ENCODE measurements at regions not wholly inside any gene's neighbourhood (a gene's known extent, or its start where the extent isn't known, plus 50 kb on each side); places are given as distances from the start of the nearest gene placed in this dataset.

DNA sequence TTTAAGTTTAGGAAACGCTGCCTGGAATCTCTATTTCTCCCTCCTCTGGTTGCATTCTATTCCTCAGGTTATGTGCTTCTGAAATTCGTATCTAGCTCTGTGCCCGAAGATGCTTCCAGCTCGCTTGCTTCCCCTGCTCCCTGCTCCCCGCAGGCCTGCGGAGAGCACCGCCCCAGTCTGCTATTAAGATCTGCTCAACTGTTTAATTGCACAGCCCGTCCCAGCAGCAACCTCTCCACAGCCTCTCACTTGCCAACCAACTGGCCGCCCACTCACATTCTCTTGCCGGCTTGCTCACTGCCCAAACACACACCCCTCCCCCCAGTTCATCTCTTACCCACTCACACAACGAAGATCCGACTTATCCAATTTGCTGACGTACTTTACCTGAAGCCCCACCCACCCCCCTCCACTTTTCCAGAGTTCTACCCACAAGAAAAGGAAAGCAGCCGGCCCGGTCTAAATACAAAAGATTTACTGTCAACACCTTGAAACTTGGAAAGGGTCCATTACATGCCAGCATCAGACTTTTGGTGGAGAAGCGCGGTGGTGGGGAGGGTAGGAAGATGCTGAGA, 167.3 kb upstream of the KLF14 start:
- Histone ChIP-seq H3K27me3 (ENCODE audit: control insufficient read depth, insufficient read depth, low read length) (no peaks in the 10 kb centered on the region), H3K9me3 (replicated peaks; ENCODE audit: low read length) (no peaks in the 10 kb centered on the region), H3K36me3 (ENCODE audit: insufficient read depth, low read length) (peaks cover 90% of the 10 kb centered on the region), H3K4me2 (ENCODE audit: low read length) (peak overlapping the region; percentile 68), H3K4me1 (ENCODE audit: control insufficient read depth, insufficient read depth, low read length) (peaks cover 95% of the 10 kb centered on the region), H3K4me3 (ENCODE audit: low read length) (peak overlapping the region; percentile 38), H3K9ac (ENCODE audit: low read depth, low read length) (peak overlapping the region; percentile 79)

DNA sequence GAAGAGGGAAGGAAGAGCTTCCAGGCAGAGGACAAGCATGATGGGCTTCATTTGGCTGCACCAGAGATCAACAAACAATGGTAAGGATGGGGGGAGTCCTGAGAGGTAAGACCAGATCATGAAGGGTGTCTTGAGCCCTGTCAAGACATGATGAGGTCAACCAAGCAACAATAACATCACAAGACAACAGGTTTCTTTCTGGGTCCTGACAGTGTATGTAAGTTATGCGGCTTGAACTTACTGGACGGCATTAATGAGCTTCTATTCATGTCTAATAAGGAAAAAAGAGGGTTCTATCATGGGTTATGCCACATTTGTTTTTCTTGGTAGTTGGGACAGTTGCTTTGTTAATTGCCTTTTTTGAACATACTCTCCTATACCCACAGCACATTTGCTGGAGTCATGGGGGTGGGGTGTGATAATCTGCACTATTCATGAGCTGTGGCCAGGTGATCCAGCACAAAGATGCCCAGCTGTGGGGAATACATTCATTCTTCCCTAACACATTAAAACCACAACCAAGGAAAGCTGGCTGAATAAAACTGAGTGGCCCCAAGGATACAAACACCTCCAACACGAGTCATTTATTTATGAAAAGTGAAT, 168.8 kb upstream of the KLF14 start:
- peak overlapping the region; percentile 68 for H3K4me2 ChIP-seq (ENCODE audit: low read length)
- H3K9ac ChIP-seq (ENCODE audit: low read depth, low read length) = peak overlapping the region; percentile 79
- H3K27me3 ChIP-seq (ENCODE audit: control insufficient read depth, insufficient read depth, low read length) = no peaks in the 10 kb centered on the region
- H3K36me3 ChIP-seq (ENCODE audit: insufficient read depth, low read length) = peaks cover 86% of the 10 kb centered on the region
- H3K4me1 ChIP-seq (ENCODE audit: control insufficient read depth, insufficient read depth, low read length) = peaks cover 86% of the 10 kb centered on the region
- peak overlapping the region; percentile 37 for H3K4me3 ChIP-seq (ENCODE audit: low read length)
- no peaks in the 10 kb centered on the region for H3K9me3 ChIP-seq (replicated peaks; ENCODE audit: low read length)

DNA sequence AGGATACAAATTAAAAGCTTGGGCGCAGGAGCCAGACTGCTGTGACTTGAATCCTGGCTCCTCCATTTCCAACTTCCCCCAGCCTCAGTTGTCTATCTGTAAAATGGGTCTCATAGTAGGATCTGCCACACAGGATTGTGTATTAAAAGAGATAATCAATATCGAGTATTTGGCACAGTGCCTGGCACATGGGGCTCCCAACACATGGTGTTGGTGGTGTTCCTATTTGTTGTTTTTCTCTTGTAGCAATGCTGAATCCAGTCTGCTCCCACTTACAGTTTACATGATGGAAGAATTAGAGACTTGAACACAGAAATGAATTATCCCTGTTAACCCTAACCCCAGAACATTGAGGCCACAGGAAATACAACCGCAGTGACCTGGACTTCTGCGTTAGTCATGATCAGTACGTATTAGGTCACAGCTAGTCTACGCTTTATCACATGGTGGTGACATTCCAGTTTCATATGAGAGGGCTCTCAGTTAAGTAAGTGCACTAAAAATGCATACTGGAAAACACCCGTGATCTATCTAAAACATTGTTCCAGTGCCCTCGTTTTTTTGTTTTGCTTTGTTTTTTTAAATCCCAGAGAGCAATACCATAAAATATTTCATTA, 169.5 kb upstream of the KLF14 start:
- peak overlapping the region; percentile 68 for H3K4me2 ChIP-seq (ENCODE audit: low read length)
- peak overlapping the region; percentile 37 for H3K4me3 ChIP-seq (ENCODE audit: low read length)
- H3K9ac ChIP-seq (ENCODE audit: low read depth, low read length) = peak overlapping the region; percentile 79
- peaks cover 82% of the 10 kb centered on the region for H3K4me1 ChIP-seq (ENCODE audit: control insufficient read depth, insufficient read depth, low read length)
- H3K36me3 ChIP-seq (ENCODE audit: insufficient read depth, low read length) = peaks cover 82% of the 10 kb centered on the region
- no peaks in the 10 kb centered on the region for H3K27me3 ChIP-seq (ENCODE audit: control insufficient read depth, insufficient read depth, low read length)
- H3K9me3 ChIP-seq (replicated peaks; ENCODE audit: low read length) = no peaks in the 10 kb centered on the region

DNA sequence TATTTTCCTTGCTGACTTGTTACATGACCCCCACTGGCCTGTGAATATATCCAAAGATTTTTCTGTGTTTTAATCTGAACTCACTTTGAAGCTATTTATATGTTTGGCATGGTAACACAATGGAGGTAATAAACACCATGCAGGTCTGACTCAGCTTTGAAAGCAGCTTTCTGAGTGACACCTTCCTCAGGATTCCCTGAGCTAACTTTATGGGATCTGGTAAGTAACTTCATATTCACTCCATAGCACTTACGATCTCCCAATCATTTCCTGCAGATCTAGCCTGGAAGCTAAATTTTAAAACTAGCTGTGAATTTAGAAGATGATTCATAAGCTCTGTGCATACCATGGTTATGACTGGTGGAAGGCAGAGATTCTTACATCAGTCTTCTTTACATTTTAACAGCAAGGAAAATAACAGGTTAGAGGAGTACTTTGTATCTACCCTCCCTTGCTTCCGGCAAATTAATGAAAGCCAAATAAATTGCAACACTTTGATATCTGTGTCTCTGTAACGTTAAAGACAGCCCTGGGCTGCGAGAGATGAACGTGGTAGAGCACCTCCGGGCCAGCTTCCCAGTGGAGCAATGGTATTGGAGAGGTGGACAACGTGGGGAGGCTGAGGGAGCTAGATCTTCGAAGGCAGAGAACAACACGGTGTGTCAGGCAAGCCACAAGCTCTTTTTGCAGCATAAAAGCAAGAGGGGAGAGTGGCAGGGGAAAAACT, 170.2 kb upstream of the KLF14 start:
- H3K4me2 ChIP-seq (ENCODE audit: low read length) = peak overlapping the region; percentile 68
- H3K27me3 ChIP-seq (ENCODE audit: control insufficient read depth, insufficient read depth, low read length) = no peaks in the 10 kb centered on the region
- H3K9ac ChIP-seq (ENCODE audit: low read depth, low read length) = peak overlapping the region; percentile 79
- peak overlapping the region; percentile 63 for H3K4me3 ChIP-seq (ENCODE audit: low read length)
- H3K4me1 ChIP-seq (ENCODE audit: control insufficient read depth, insufficient read depth, low read length) = peaks cover 81% of the 10 kb centered on the region
- H3K36me3 ChIP-seq (ENCODE audit: insufficient read depth, low read length) = peaks cover 82% of the 10 kb centered on the region
- no peaks in the 10 kb centered on the region for H3K9me3 ChIP-seq (replicated peaks; ENCODE audit: low read length)

DNA sequence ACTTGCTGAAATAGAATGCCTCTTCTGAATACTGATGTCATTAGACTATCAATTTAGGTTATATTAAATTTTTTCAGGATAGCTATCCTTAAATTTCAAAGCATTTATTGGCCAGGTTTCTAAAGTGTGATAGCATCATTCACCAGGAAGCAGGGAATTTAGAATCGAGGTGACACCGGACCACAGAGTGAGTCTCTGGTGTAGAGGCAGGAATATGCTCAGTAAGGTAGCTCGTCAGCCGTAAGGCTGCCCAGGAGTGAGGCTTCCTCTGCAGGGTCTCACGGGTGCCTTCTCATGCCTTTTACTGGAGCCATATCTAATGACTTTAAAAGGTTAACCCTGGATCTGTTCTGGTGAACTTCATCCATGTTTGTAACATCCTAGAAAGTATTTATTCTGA, 170.8 kb upstream of the KLF14 start:
- Histone ChIP-seq H3K4me1 (ENCODE audit: control insufficient read depth, insufficient read depth, low read length) (peaks cover 78% of the 10 kb centered on the region), H3K9ac (ENCODE audit: low read depth, low read length) (peak overlapping the region; percentile 79), H3K36me3 (ENCODE audit: insufficient read depth, low read length) (peaks cover 83% of the 10 kb centered on the region), H3K4me3 (ENCODE audit: low read length) (peak overlapping the region; percentile 63), H3K27me3 (ENCODE audit: control insufficient read depth, insufficient read depth, low read length) (no peaks in the 10 kb centered on the region), H3K9me3 (replicated peaks; ENCODE audit: low read length) (no peaks in the 10 kb centered on the region), H3K4me2 (ENCODE audit: low read length) (peak overlapping the region; percentile 68)

DNA sequence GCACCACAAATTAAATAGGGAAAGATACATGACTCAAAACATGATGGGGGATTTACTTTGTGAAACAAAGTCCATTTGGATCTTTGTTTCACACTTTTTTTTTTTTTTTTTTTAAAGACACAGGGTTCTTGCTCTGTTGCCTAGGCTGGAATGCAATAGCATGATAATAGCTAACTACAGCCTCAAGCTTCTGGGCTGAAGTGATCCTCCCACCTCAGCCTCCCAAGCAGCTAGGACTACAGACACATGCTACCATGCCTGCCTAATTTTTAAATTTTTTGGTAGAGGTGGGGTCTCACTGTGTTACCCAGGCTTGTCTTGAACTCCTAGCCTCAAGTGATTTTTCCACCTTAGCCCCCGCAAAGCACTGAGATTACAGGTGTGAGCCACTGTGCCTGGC, 172.6 kb upstream of the KLF14 start:
- no peaks in the 10 kb centered on the region for H3K27me3 ChIP-seq (ENCODE audit: control insufficient read depth, insufficient read depth, low read length)
- peaks cover 60% of the 10 kb centered on the region for H3K4me1 ChIP-seq (ENCODE audit: control insufficient read depth, insufficient read depth, low read length)
- H3K4me2 ChIP-seq (ENCODE audit: low read length) = peak overlapping the region; percentile 68
- peak overlapping the region; percentile 63 for H3K4me3 ChIP-seq (ENCODE audit: low read length)
- H3K36me3 ChIP-seq (ENCODE audit: insufficient read depth, low read length) = peaks cover 87% of the 10 kb centered on the region
- H3K9me3 ChIP-seq (replicated peaks; ENCODE audit: low read length) = no peaks in the 10 kb centered on the region
- H3K9ac ChIP-seq (ENCODE audit: low read depth, low read length) = peak overlapping the region; percentile 79

DNA sequence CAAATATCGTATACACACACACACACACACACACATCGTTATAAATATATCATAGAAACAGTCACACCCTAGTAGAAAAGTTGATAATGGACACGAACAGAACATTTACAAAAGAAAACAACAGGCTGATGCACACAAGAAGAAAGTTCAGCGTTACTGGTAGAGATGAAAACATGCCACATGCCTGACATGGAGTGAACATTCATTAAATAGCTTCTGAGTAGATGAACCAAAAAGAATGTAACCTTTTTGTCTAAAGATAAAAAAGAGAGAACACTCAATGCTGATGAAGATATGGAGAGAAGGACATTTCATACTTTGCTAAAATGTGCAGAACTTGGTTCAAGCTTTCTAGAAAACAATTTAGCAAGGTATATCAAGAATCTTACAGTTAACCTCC, 173.4 kb upstream of the KLF14 start:
- H3K36me3 ChIP-seq (ENCODE audit: insufficient read depth, low read length) = peaks cover 85% of the 10 kb centered on the region
- no peaks in the 10 kb centered on the region for H3K9me3 ChIP-seq (replicated peaks; ENCODE audit: low read length)
- H3K4me2 ChIP-seq (ENCODE audit: low read length) = peak overlapping the region; percentile 68
- H3K27me3 ChIP-seq (ENCODE audit: control insufficient read depth, insufficient read depth, low read length) = no peaks in the 10 kb centered on the region
- H3K9ac ChIP-seq (ENCODE audit: low read depth, low read length) = peak overlapping the region; percentile 39
- peaks cover 52% of the 10 kb centered on the region for H3K4me1 ChIP-seq (ENCODE audit: control insufficient read depth, insufficient read depth, low read length)
- peak overlapping the region; percentile 35 for H3K4me3 ChIP-seq (ENCODE audit: low read length)

DNA sequence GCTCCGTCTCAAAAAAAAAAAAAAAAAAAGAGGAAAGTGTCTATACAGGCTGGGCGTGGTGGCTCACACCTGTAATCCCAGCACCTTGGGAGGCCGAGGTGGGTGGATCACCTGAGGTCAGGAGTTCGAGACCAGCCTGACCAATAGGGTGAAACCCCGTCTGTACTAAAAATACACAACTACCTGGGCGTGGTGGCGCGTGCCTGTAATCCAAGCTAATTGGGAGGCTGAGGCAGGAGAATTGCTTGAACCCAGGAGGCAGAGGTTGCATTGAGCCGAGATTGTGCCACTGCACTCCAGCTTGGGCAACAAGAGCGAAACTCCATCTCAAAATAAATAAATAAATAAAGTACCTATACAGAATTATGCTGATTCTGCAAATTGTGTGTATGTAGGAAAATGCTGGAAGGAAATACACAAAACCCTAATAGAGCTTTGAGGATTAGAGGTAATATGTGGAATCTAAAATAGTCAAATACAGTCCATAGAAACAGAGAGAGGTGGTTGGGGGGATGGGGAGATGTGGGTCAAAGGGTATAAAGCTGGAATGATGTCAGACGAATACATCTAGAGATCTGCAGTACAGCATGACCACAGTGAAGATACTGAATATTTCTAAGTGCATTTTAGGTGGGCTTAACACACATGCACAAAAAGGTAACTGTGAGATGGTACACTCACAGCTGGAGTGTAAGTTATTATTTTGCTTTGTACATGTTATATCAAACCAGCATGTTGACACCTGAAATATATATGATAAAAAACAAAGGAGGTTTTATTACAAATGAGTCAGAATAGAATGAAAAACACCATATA, 174.5 kb upstream of the KLF14 start:
- Histone ChIP-seq H3K9me3 (replicated peaks; ENCODE audit: low read length) (no peaks in the 10 kb centered on the region), H3K4me3 (ENCODE audit: low read length) (peak overlapping the region; percentile 74), H3K36me3 (ENCODE audit: insufficient read depth, low read length) (peaks cover 74% of the 10 kb centered on the region), H3K27me3 (ENCODE audit: control insufficient read depth, insufficient read depth, low read length) (no peaks in the 10 kb centered on the region), H3K4me2 (ENCODE audit: low read length) (peak overlapping the region; percentile 89), H3K4me1 (ENCODE audit: control insufficient read depth, insufficient read depth, low read length) (peaks cover 40% of the 10 kb centered on the region), H3K9ac (ENCODE audit: low read depth, low read length) (peak overlapping the region; percentile 95)

DNA sequence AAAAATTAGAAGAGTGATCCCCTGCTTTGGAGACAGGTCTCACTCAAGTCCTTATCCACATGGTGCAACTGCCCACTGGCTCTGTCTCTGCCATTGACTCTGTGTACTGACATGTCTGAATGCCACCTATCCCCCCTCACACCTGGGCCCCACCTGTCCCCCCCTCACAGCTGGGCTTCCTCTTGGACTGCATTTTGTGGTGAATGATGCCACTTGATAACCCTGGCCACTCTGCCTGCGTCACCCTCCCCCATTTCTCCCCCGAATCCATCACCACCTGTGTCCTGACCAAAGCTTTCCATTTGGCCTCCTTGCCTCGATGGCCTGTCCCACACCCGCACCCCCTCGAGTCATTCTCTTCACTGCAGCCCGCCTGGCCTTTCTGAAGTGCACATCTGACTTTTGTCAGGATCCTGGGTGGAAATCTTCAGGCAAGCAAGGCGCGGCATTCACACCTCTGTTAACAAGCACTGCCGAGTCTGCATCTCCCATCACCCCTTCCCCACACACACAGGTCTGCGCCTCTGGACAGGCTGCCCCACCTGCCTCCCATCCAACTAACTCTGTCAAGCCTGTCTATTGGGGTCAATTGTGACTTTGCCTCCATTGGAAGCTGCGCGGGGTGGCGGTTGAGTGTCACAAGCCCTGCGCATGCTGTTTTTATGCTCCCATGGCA, 175.3 kb upstream of the KLF14 start:
- H3K4me1 ChIP-seq (ENCODE audit: control insufficient read depth, insufficient read depth, low read length) = peaks cover 40% of the 10 kb centered on the region
- H3K4me3 ChIP-seq (ENCODE audit: low read length) = peak overlapping the region; percentile 74

DNA sequence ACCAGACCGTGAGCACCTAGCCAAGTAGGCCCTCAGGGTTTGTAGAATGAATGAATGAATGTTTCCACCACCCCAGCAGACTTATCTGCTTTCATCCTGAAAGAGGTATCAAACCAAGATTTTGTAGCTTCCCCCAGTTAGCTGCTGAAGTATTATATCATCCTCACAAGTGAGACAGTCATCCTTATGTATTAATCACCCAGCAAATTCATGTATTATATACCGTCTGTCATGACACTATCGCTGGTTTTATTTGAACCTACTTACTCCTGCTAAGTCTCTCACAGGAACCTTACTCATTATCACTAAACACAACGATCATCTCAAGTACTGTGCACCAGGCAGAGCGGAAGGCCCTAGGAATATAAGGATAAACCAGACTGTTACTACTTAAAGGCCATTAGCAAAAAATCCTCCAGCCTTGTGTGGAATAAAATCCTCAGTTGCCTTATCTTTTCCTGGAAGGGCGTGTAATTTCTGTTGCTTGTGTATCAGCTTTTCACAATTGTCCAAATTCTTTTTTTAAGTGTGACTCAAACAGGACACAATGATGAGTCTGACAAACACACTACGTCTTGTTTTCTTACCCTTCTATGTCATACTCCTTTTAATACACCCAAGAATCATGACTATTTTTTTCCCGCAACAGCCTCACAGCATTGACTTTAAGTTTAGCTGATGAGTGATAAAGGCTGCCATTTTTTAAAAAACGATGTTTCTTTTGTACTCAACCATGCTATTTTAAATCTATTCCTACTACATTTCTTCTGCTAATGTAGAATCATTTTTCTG, 176.1 kb upstream of the KLF14 start:
- H3K36me3 ChIP-seq (ENCODE audit: insufficient read depth, low read length) = peaks cover 62% of the 10 kb centered on the region
- no peaks in the 10 kb centered on the region for H3K27me3 ChIP-seq (ENCODE audit: control insufficient read depth, insufficient read depth, low read length)
- no peaks in the 10 kb centered on the region for H3K9me3 ChIP-seq (replicated peaks; ENCODE audit: low read length)
- peak overlapping the region; percentile 95 for H3K9ac ChIP-seq (ENCODE audit: low read depth, low read length)
- peak overlapping the region; percentile 74 for H3K4me3 ChIP-seq (ENCODE audit: low read length)
- peaks cover 40% of the 10 kb centered on the region for H3K4me1 ChIP-seq (ENCODE audit: control insufficient read depth, insufficient read depth, low read length)
- H3K4me2 ChIP-seq (ENCODE audit: low read length) = peak overlapping the region; percentile 89

More for the DNA sequence above, 175.3 kb upstream of the KLF14 start:
- Histone ChIP-seq H3K4me2 (ENCODE audit: low read length) (peak overlapping the region; percentile 89), H3K9ac (ENCODE audit: low read depth, low read length) (peak overlapping the region; percentile 95), H3K27me3 (ENCODE audit: control insufficient read depth, insufficient read depth, low read length) (no peaks in the 10 kb centered on the region), H3K36me3 (ENCODE audit: insufficient read depth, low read length) (peaks cover 70% of the 10 kb centered on the region), H3K9me3 (replicated peaks; ENCODE audit: low read length) (no peaks in the 10 kb centered on the region)

Measured in skeletal muscle satellite cell (primary cell).